Activated CD8-positive, alpha-beta memory T cell treated with anti-CD3 and anti-CD28 coated beads for 24 hours (primary cell): ENCODE measurements at regions not wholly inside any gene's neighbourhood (a gene's known extent, or its start where the extent isn't known, plus 50 kb on each side); places are given as distances from the start of the nearest gene placed in this dataset.

Source experiments
- DNase-seq: peaks from one replicate; pipeline ENCODE4 v3.0.0-alpha.2; 2020

- DNase-seq = no peak
These were observed 279.6 kb upstream of the JARID2 start for GRCh38 chr6:14966096-14966905.

GRCh38 chr6:14966906-14967711 is 278.8 kb upstream of the JARID2 start:
- no peak for DNase-seq

- DNase-seq = no peak
These were observed 277.7 kb upstream of the JARID2 start for GRCh38 chr6:14968056-14968637.

- no peak for DNase-seq
These were observed 276.7 kb upstream of the JARID2 start for GRCh38 chr6:14969126-14969525.

GRCh38 chr6:14972379-14973067 is 273.3 kb upstream of the JARID2 start:
- DNase-seq = no peak

- DNase-seq = no peak
These were observed 271.5 kb upstream of the JARID2 start for GRCh38 chr6:14974372-14974771.

GRCh38 chr6:14974792-14975470 is 270.9 kb upstream of the JARID2 start:
- no peak for DNase-seq

GRCh38 chr6:14975471-14975817 is 270.4 kb upstream of the JARID2 start:
- DNase-seq = no peak

GRCh38 chr6:14977747-14978382 is 268.0 kb upstream of the JARID2 start:
- DNase-seq = no peak

- no peak for DNase-seq
These were observed 263.9 kb upstream of the JARID2 start for GRCh38 chr6:14981960-14982359.

GRCh38 chr6:14983599-14984518 is 262.0 kb upstream of the JARID2 start:
- no peak for DNase-seq

- DNase-seq = no peak
These were observed 261.4 kb upstream of the JARID2 start for GRCh38 chr6:14984519-14984853.

GRCh38 chr6:14985366-14985765 is 260.5 kb upstream of the JARID2 start:
- DNase-seq = no peak

GRCh38 chr6:14986370-14986769 is 259.5 kb upstream of the JARID2 start:
- no peak for DNase-seq

- DNase-seq = no peak
These were observed 258.4 kb upstream of the JARID2 start for GRCh38 chr6:14987490-14987889.

GRCh38 chr6:14992382-14992781 is 253.5 kb upstream of the JARID2 start:
- no peak for DNase-seq

- DNase-seq = no peak
These were observed 250.7 kb upstream of the JARID2 start for GRCh38 chr6:14995208-14995607.

GRCh38 chr6:14995966-14996602 is 249.8 kb upstream of the JARID2 start:
- no peak for DNase-seq

GRCh38 chr6:14996892-14997291 is 249.0 kb upstream of the JARID2 start:
- no peak for DNase-seq

- DNase-seq = no peak
These were observed 248.4 kb upstream of the JARID2 start for GRCh38 chr6:14997507-14997906.

GRCh38 chr6:14999106-14999505 is 246.8 kb upstream of the JARID2 start:
- DNase-seq = no peak
